ENCODE measurements at regions not wholly inside any gene's neighbourhood (a gene's known extent, or its start where the extent isn't known, plus 50 kb on each side); places are given as distances from the start of the nearest gene placed in this dataset.
"Not testable (repeated sequence)": the region's sequence is repeated elsewhere in the genome, so short reads cannot be mapped to it uniquely, and the experiment has no call there.

DNA sequence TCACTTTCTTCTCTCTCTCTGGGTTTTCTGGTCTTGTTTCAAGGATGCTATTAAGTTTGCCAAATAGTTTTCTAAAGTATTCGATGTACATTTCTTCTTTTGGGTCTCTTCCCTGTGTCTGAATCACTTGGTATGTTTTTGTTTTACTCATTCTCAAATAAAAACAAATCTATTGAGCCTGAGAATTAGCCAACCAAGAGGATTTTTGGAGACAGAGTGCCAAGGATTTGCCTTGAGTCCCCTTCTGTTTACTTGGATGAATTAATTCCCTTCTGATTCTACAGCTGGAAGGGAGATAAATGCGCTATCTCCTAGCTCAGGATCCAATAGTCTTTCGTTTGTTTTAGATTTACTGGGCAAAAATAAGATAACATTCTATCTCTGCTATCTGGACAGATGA is 255.5 kb downstream of the SYT10 start:
- no peak for DNase-seq

DNA sequence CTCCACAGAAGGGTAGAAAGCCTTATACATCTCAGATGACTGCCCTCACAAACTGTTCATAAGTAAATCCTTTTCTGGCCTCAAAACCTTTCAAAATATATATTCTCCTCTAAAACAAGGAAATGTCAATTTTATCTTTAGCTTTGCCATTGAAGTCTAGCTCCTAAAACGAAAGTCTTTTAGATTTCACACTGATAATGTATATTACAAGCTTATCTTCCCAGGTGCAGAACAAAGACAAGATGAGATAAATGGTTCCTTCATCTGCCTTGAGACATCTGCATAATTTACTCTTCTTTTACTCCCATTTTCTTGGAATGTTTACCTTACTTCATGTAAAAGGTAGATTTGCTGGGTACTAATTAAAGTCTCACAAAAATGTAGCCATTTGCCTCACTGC is 257.1 kb downstream of the SYT10 start:
- no peak for DNase-seq

DNA sequence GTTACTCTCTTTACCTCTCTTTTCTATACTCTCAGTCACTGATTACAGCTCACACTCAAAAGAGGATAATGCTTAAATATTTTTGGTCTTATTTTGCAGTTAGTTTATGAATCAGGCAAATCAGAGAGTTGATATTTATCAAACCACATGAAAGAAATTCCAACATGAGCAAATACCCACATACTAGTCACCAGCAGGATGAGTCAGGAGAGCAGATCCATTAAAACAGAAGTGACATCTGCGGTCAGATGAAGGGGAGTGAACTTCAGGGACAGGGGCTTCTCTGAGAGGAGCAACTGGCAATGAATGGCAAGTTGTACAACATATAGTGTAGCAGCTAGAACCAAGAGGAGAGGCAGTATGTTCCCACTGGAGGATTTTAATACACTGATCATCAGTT is 258.7 kb downstream of the SYT10 start:
- DNase-seq: no peak

DNA sequence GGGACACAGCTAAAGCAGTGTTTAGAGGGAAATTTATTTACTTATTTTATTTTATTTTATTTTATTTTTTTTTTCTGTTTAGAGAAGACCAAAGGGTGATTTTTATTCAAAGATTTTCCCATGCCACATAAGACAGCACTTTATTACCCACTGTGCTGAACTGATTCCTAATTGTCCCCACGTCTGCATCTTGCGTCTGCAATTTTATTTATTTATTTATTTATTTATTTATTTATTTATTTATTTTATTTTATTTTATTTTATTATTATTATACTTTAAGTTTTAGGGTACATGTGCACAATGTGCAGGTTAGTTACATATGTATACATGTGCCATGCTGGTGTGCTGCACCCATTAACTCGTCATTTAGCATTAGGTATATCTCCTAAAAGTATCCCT is 269.7 kb upstream of the PKP2 start:
- not testable (repeated sequence) for DNase-seq

DNA sequence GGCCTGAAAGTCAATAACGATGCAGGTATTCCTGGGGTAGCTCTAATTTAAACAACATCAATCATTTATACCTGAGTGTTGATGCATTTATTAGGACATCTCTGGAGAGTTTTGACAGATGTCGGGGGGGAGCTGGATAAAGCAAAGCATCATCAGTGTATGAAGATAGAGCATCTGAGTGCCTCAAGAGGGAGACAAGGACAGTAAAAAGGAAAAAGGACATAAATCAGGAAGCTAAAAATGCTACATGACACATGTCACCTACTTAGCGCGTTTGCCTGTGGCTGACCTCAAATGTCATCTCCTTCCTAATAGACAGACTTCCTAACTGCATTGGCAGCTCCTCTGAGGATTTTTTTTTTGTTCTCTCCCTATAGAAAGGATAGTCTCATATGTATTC is 259.5 kb upstream of the PKP2 start:
- no peak for DNase-seq

DNA sequence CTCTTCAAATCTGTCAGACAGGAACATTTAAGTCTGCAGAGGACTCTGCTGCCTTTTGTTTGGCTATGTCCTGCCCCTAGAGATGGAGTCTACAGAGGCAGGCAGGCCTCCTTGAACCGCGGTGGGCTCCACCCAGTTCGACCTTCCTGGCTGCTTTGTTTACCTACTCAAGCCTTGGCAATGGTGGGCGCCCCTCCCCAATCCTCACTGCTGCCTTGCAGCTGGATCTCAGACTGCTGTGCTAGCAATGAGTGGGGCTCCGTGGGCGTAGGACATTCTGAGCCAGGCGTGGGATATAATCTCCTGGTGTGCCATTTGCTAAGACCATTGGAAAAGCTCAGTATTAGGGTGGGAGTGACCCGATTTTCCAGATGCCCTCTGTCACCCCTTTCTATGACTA is 250.7 kb upstream of the PKP2 start:
- DNase-seq: not testable (repeated sequence)

DNA sequence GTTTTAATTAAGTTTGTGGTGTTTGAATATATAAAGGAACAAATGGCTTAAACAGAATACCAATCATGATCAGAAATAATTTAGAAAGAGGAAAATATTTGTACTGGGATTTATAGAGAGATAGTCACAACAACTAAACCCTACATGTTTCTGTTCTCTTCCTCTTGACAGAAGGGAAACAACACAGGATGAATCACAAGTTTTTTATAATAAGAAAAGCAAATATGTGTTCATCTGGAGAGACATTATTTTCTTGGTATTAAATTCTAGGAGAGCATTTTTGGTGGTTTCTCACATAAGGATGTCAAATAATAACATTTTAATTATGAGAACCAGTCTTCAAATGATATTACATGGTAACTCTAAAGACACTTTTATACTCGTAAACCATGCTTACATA is 232.9 kb upstream of the PKP2 start:
- no peak for DNase-seq

DNA sequence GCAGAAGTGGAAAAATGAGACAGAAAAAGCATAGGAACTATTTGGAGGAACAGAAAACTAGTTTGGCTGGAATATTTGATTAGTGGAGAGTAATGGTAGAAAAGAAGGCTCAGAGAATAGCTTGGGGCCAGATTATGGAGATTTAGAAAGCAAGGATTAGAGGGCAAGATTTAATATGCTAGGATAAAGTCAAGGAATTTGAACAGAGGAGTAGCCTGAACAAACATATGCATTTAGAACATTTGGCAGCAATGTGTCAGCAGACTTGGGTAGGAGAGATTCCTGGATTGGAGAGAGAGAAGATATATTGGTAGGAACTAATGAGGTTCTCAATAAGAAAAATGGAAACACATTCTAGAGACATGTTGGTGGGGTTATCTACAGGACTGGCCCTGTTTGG is 229.2 kb upstream of the PKP2 start:
- no peak for DNase-seq

DNA sequence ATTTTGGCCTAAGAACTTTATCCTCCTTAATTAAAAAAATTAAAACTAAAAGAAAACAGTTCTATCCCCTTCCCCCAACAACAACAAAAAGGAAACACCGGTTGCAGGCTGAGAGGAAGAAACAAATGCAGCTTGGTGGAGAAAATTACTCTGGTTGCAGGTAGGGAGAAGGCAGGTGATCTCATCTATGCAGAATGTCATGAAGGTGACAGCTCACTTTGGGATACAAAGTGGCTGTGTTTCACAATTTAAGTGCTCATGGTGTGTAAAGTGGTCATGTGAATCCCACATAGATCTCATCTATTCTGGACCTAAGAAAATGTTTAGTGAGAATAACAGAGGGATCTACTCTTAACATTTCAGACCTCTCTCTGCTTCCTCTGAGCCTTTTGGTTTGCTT is 219.7 kb upstream of the PKP2 start:
- no peak for DNase-seq

DNA sequence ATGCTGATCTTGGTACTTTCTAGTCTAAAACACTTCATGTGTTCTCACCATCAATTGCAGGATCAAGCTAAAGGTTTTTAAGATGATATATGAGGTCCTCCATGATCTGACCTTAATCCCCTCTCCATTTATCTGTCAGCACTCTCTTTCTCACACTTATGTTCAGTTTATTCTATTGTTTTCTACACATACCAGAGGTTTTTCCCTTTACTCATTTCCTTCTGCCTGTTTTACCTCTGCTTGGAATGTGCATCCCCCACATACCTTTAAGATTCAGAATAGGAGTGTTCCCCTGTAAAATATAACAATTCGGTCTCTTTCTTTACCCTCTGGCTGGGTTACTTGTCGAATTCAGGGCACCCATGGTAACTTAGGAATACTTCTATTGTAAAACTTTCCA is 219.1 kb upstream of the PKP2 start:
- no peak for DNase-seq

DNA sequence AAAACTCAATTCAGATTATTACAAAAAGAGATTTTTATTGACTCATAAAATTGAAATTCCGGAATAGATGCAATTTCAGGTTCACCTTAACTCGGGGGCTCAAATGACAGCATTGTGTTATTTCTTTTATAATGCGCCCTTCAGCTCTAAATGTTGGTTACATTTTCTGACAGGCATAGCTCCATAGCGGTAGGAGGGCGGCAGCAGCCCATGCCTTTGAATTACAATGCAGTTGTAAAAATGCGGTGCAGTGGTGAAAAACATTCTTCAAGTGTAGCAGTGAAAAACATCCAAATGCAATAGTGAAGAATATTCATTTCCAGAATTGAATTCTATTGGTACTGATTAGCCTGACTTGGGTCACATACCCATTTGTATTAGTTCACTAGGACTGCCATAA is 215.3 kb upstream of the PKP2 start:
- DNase-seq: no peak

DNA sequence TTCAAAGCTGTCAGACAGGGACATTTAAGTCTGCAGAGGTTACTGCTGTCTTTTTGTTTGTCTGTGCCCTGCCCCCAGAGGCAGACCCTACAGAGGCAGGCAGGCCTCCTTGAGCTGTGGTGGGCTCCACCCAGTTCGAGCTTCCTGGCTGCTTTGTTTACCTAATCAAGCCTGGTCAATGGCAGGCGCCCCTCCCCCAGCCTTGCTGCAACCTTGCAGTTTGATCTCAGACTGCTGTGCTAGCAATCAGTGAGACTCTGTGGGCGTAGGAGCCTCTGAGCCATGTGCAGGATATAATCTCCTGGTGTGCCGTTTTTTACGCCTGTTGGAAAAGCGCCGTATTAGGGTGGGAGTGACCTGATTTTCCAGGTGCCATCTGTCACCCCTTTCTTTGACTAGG is 211.2 kb upstream of the PKP2 start:
- not testable (repeated sequence) for DNase-seq

DNA sequence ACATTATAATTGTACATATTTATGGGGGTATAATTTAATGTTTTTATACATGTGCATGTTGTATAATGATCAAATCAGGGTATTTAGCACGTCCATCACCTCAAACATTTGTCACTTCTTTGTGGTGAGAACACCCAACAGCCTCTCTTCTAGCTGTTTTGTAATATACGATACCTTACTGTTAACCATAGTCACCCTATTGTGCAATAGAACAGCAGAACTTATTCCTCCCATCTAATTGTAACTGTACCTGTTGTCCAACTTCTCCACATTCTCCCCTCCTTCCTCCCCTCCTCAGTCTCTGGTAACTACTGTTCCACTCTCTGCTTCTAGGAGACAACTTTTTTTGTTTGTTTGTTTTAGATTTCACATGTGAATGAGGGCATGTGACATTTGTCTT is 197.0 kb upstream of the PKP2 start:
- no peak for DNase-seq

DNA sequence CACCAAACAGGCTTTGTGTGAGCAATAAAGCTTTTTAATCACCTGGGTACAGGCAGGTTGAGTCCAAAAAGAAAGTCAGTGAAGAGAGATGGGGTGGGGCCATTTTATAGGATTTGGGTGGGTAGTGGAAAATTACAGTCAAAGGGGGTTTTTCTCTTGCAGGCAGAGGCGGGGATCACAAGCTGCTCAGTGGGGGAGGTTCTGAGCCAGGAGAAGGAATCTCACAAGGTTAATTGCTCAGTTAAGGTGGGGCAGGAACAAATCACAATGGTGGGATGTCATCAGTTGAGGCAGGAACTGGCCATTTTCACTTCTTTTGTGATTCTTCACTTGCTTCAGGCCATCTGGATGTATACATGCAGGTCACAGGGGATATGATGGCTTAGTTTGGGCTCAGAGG is 191.3 kb upstream of the PKP2 start:
- not testable (repeated sequence) for DNase-seq

DNA sequence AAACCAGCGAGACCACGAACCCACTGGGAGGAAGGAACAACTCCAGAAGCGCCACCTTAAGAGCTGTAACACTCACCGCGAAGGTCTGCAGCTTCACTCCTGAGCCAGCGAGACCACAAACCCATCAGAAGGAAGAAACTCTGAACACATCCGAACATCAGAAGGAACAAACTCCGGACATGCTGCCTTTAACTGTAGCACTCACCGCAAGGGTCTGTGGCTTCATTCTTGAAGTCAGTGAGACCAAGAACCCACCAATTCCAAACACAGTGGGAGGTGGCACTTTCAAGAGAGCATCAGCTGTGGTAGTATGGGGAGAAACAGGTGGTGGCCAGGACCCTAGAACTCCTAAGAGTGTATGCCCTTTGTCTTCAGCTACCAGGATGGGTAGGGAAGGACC is 179.8 kb upstream of the PKP2 start:
- DNase-seq: not testable (repeated sequence)

DNA sequence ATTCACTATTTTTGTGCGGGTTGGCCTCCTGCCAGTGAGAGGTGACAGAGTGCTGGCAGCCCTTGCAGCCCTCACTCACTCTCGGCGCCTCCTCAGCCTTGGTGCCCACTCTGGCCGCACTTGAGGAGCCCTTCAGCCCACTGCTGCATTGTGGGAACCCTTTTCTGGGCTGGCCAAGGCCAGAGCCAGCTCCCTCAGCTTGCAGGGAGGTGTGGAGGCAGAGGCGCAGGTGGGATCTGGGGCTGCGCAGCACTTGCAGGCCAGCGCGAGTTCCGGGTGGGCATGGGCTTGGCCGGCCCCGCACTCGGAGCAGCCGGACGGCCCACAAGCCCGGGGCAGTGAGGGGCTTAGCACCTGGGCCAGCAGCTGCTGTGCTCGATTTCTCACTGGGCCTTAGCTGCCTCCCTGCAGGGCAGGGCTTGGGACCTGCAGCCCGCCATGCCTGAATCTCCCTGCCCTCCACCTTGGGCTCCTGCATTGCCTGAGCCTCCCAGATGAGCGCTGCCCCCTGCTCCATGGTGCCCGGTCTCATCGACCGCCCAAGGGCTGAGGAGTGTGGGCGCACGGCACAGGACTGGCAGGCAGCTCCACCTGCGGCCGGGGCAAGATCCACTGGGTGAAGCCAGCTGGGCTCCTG is 178.7 kb upstream of the PKP2 start:
- DNase-seq: not testable (repeated sequence)

DNA sequence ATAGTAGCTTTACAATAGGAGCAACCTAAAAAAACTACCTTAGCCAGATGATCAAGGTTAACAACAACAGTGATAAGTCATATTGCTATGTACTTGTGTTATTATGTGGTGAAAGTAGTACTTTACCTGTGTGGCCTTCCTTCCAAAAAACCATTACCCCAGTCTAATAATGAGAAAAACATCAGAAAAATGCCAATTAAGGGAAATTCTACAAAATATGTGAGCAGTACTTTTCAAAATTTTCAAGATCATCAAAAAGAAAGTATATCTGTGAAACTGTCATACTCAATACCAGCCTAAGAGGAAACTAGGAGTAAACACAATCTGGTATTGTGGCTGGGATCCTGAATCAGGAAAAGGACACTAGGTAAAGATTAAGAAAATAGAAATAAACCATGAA is 165.3 kb upstream of the PKP2 start:
- no peak for DNase-seq

DNA sequence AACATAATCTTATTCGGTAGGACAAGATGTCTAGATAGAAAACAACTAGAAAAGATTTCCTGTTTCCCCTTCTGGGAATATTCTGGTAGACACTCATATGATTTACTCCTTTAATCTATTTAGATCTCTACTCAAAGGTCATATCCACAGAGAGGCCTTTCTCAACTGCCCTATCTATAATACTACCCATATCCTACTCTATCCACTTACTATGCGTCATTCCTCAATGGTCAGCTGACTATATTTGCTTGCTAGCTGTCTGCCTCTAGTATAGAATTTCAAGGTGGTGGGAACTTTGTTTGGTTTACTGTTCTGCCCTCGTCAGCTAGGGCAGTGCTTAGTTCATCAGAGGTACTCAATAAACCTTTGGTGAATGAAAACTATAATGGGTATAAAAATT is 157.8 kb upstream of the PKP2 start:
- no peak for DNase-seq

DNA sequence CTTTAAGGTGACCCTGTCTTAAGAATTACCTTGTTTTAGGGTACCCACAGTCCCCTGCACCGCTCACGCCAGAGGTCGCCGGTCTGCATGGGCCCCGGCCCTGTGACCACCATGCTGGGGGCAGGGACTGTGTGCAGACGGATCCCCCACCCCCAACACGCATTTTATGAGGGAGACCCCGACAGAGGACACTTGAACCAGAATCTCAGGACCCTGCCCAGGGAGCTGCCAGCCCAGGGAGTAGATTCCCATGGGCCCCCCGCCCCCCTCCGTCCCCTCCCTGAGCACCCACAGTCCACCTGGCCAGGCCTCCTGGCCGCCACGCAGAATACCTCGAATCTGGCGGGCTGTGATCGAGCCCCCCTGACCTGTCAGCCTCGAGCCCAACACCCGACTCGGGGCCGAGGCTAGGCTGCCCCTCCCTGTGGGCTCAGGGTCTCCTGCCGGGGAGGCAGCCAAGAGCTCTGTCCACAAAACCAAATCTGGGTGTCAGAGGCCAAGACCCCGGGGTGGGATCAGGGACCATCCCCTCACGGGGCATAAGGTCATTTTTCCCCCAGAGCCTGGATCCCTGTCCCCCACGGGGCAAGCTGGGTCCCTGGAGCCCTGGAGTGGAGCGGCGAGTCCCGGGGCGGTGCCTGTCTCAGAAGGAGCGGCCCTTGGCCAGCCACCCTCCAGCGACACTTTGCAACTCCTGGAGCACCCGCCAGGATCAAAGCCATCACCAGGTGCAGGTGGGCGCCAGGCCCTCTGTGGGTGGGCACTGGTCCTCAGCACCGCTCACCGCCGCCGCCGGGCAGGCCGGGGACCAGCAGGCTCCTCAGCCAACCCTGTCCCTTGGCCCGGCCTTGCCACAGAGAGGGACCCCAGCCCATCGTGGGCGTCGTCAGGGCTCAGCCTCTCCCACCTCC is 155.8 kb upstream of the PKP2 start:
- no peak for DNase-seq

DNA sequence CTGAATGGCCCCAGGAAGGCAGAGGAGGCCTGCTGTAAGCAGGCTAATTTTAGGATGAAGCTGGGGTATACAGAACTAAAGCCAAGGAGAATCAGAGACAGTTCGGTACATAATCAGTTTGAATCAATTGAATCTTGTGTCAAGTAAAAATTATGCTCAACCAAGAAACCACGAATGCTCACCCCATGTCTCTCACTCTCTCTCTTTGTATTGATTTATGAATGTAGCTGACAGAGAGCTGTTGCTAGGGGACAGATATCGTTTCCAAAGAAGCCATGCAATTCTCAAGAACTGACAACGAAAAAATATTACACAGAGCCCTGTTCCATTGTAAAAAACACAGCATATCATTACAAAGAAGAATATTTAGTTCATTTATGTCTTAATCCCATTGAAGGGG is 151.1 kb upstream of the PKP2 start:
- DNase-seq: no peak

DNA sequence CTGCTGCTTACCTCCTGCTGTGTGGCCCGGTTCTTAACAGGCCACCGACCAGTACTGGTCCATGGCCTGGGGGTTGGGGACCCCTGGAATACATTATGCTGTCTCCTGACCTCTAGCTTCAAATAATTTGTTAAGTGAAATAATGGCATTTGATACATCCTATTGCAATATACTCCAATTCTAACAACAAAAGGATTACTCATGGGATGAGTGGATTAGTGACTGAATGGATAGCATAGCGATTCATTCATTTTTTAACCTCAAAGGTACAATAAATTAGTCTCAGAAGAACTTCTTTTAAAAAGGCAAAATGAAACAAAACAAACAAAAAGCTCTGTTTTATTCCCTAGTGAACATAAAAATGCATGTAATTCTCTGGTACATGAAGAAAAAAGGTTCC is 147.9 kb upstream of the PKP2 start:
- no peak for DNase-seq

DNA sequence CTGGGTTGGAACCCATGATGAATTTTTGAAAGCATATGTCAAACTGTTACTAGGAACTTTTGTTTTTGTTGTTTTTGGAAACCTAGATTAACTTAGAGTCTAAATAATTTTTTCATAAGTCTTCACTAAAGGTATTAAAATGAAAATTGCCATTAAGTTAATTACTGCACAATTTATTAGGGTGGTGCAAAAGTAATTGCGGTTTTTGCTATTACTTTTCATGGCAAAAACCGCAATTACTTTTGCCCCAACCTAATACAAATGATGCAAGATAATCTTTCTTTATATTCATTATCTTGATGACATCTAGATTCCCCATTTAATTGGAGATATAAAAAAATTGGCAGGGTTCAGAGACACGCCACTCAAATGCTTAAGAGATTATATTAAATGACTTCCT is 145.0 kb upstream of the PKP2 start:
- no peak for DNase-seq

DNA sequence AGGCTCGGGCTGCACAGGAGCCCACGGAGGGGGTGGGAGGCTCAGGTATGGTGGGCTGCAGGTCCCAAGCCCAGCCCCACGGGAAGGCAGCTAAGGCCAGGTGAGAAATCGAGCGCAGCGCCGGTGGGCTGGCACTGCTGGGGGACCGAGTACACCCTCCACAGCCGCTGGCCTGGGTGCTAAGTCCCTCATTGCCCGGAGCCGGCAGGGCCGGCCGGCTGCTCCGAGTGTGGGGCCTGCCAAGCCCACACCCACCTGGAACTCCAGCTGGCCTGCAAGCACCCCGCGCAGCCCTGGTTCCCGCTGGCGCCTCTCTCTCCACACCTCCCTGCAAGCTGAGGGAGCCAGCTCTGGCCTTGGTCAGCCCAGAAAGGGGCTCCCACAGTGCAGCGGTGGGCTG is 137.4 kb upstream of the PKP2 start:
- DNase-seq: not testable (repeated sequence)

DNA sequence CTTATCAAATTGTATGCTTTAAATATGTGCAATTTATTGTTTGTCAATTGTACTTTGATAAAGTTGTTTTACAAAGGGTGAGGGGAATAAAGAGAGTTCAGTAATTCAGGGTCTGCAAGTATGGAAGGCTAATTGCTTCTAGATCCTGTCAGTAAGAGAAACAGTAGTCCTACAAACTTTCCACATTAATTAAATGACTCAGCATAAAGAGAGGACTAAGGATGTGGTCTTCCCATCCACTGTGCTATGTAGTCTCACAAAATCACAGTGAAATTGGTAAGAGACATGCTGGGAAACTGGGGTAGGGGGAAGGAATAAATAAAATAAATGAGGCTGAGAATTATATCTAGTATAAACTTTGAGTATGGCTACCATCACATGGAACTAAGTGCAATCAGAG is 130.2 kb upstream of the PKP2 start:
- no peak for DNase-seq

DNA sequence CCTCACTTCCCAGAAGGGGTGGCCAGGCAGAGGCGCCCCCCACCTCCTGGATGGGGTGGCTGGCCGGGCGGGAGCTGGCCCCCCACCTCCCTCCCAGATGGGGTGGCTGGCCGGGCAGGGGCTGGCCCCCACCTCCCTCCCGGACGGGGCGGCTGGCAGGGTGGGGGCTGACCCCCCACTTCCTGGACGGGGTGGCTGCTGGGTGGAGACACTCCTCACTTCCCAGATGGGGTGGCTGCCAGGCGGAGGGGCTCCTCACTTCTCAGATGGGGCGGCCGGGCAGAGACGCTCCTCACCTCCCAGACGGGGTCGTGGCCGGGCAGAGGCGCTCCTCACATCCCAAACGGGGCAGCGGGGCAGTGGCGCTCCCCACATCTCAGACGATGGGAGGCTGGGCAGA is 126.1 kb upstream of the PKP2 start:
- not testable (repeated sequence) for DNase-seq
